GM12865 (cell line): ENCODE measurements at regions not wholly inside any gene's neighbourhood (a gene's known extent, or its start where the extent isn't known, plus 50 kb on each side); places are given as distances from the start of the nearest gene placed in this dataset.

Experiments used
- DNase-seq: peaks from one replicate; pipeline ENCODE4 v3.0.0; 2010; ENCODE audit warnings: low read depth
- H3K4me3 ChIP-seq: 2 replicates; pipeline ENCODE4 v1.5.1; 2011; ENCODE audit warnings: mild to moderate bottlenecking, low read depth, low read length, control low read depth
- TF ChIP-seq, protein P1 (sequence below): IDR thresholded peaks from 2 replicates; pipeline ENCODE4 v1.5.1; 2011; ENCODE audit warnings: low read length, control low read depth, low read depth, inconsistent platforms; ENCODE audit not compliant: insufficient read depth; ENCODE audit errors: missing control alignments

GRCh38 chrX:15128861-15129260 lies 141.0 kb downstream of the ASB9 start:
- H3K4me3 ChIP-seq, result no peak overlapping the region
- no peak for DNase-seq
- TF ChIP-seq, protein P1, sequence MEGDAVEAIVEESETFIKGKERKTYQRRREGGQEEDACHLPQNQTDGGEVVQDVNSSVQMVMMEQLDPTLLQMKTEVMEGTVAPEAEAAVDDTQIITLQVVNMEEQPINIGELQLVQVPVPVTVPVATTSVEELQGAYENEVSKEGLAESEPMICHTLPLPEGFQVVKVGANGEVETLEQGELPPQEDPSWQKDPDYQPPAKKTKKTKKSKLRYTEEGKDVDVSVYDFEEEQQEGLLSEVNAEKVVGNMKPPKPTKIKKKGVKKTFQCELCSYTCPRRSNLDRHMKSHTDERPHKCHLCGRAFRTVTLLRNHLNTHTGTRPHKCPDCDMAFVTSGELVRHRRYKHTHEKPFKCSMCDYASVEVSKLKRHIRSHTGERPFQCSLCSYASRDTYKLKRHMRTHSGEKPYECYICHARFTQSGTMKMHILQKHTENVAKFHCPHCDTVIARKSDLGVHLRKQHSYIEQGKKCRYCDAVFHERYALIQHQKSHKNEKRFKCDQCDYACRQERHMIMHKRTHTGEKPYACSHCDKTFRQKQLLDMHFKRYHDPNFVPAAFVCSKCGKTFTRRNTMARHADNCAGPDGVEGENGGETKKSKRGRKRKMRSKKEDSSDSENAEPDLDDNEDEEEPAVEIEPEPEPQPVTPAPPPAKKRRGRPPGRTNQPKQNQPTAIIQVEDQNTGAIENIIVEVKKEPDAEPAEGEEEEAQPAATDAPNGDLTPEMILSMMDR, result no peak

GRCh38 chrX:15127010-15127409 lies 142.9 kb downstream of the ASB9 start:
- TF ChIP-seq, protein P1, result no peak
- no peak overlapping the region for H3K4me3 ChIP-seq
- DNase-seq, result no peak

DNA sequence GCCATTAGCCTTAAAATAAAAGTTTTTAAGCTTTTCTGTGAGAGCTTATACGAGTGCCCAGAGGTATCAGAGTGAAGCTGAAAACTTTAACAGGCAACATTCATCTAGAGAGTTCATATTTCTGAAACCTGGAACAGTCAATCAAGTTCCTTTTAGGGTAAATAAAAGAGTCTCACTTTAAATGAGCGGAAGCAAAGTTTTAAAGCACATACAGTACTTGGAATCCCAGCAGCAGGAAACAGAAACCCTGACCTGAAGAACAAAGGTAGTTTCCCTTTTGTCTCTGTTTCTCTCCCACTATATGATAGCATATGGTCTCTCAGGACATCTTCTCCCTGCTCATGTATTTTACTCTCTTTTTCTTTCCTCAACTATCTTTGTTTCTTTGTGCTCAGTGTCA lies 153.0 kb downstream of the ASB9 start:
- TF ChIP-seq, protein P1, result no peak
- peak; percentile 2 for DNase-seq
- H3K4me3 ChIP-seq, result no peak overlapping the region

DNA sequence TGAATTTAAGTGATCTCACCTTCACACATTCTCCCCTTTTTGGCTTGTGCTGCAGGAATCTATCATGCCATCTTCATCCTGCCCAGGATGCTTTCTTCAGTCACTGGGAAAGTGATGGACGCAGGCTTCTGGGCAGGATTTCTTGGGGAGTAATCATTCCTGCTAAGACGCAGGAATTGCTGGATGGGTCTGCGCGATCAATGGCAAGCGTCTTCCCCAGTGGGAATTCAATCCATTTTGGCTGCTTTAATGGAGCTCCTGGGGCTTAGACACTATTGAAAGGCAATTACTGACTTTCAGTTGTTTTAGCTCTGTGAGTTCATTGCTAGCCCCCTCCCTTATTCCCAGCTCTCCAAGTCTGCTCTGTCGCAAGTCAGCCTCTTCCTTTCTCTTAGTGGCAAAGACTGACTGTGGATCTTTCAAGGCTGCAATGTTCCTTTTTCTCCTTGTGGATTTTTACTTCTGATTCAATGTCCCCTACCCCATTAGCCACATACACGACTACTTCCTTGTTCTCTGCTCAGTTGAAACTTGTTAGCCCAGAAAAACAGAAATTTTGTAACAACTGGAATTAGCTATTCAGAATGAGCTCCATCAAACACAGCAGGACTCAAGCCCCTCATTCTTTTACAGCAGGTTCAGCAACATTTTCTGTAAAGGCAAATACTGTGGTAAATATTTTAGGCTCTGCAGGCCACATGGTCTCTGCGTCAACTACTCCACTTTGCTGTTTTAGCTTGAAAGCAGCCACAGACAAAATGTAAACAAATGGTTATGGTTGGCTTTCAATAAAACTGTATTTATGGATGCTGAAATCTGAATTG lies 154.9 kb downstream of the ASB9 start:
- TF ChIP-seq, protein P1, result no peak
- H3K4me3 ChIP-seq, result no peak overlapping the region
- no peak for DNase-seq

GRCh38 chrX:15107367-15107988 lies 162.4 kb downstream of the ASB9 start:
- peak; percentile 3 for DNase-seq
- TF ChIP-seq, protein P1, result no peak
- H3K4me3 ChIP-seq, result no peak overlapping the region

GRCh38 chrX:15098505-15098904 lies 171.4 kb downstream of the ASB9 start:
- no peak overlapping the region for H3K4me3 ChIP-seq
- DNase-seq, result no peak
- TF ChIP-seq, protein P1, result no peak
